ENCODE measurements at regions not wholly inside any gene's neighbourhood (a gene's known extent, or its start where the extent isn't known, plus 50 kb on each side); places are given as distances from the start of the nearest gene placed in this dataset.

DNA sequence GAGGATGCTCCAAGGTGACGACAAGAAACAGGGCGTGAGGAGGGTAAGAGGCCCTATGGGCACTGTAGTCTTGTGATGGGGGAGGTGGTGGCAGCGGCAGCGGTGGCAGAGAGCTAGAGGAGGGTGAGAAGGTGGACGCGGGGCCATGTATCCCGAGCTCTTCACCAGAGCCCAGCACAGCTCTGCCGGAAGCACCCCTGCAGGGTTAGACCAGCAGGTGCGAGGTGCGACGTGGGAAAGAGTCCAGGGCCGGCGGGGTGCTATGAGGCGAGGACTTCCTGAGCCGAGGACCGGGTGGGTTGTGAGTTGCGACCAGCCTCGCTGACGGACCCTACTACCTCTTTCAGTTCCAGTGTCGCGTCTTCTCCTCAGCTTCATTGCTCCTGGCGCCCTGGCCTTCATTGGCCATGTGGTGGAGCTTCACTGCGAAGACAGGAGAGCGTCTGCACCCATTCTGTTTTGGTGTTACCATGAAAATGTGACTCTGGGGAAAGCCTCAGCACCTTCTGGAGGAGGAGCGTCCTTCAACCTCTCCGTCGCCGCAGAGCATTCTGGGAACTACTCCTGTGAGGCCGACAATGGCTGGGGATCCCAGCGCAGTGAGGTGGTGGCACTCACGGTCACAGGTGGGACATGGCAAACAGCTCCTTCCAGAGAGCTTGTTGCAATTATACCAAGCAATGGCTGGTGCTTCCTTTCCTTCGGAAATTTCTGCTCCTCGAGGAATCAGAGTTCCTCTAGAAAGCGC lies 67.9 kb upstream of the KIRREL1 start:
- TF ChIP-seq CTCF (IDR thresholded peaks at IDR 0.05) = no peak
- no peak for TF ChIP-seq POLR2AphosphoS5 (IDR thresholded peaks at IDR 0.05)
- TF ChIP-seq POLR2A (IDR thresholded peaks at IDR 0.05) = no peak
